NCI-H510A treated with DMSO at 0.1 percent for 48 hours (cell line): ENCODE measurements at regions not wholly inside any gene's neighbourhood (a gene's known extent, or its start where the extent isn't known, plus 50 kb on each side); places are given as distances from the start of the nearest gene placed in this dataset.
A peak's percentile ranks its signal among the peaks of the same experiment; 100 is the strongest.
"Not testable (repeated sequence)": the region's sequence is repeated elsewhere in the genome, so short reads cannot be mapped to it uniquely, and the experiment has no call there.

ENCODE experiments used
- DNase-seq: peaks from one replicate; lab custom pipeline; 2025; lab: John Stamatoyannopoulos, UW

DNA sequence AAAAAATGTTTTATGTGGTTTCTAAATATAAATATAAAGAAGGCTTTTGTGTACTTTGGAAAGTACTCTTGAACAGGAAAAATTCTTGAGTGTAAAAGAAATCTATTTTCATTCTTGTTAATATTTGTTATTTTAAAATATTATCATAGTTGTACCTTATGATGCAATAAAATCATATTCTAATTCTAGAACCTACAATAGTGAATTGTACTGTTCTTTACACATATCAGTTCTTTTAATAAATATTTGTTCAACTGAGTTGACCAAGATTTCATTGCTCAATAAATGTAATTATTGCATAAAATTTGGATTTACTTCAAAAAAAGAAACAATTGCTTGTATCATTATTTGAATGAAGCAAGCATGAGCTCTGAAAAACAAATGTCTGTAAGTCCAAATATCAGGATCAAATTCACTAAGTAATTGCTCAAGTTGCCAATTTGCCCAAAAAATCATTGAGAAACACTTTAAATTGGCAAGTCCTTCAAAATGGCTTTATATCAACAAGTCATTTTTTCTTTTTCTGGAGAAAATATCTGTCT is 191.6 kb upstream of the SLC16A7 start:
- no peak for DNase-seq

DNA sequence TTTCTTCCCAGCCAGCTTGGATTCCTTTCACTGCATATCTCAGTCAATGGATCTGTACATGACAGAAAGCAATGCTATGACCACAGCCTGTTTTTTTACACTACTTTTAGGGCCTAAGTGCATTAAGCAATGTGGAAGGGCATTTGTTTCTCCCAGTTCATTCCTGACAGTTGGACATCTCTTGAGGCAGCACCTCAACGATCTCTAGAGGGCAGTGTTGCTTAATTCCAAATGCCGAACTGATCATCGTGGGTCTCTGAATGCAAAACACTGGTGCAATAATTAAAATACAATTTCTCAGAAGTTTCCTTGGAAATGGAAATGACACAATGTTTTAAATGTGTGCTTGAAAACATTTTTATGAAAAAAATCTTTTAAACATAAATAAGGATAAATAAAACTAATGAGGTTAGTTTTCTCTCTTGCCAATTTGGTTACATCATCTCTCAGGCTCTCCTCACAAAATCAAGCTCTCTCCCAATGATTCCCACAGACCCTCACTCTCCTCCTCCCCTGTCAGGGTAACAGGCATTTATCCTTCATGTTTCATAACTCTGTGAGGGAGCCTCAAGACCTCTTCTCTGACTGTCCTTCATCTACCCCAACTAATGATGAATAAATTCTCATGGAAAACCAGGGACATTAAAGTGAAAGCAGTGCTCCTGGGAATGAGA is 192.4 kb upstream of the SLC16A7 start:
- DNase-seq, result peak; percentile 66

DNA sequence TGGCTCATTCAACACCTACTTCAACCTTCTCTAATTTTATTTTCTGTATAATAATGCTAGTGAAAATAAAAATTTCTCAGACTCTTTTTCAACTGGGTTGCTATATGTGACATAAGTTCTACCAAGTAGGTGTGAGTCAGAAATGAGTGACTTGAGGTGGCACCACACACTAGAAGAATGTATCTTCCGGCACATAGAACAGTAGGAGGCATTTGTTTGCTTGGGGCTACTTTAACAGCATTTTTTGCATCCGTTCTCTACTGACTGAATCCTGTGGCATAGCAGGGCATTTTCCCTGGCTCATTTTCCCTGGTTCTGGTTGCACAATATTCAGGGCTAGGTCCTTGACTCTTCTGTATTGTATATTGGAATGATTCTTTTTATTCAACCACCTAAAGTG is 194.0 kb upstream of the SLC16A7 start:
- DNase-seq, result no peak

DNA sequence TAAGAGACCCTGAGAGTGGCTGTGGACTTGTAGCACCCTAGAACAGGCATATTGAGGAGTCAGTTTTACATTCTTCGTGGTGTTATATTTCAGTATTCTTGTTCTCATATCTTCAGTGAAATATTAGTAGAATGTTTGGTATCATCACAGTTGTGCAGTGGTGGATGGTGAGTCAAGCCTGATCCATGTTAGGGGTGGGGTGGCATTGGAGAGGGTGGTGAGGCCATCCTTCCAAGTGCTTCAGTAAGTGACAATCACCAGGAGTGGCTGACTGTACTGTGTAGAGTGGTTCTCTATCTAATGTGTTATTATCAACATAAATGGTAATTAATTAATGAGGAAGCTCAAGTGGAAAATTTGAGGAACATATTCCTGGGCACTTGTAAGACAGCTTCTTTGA is 197.7 kb upstream of the SLC16A7 start:
- DNase-seq, result no peak

DNA sequence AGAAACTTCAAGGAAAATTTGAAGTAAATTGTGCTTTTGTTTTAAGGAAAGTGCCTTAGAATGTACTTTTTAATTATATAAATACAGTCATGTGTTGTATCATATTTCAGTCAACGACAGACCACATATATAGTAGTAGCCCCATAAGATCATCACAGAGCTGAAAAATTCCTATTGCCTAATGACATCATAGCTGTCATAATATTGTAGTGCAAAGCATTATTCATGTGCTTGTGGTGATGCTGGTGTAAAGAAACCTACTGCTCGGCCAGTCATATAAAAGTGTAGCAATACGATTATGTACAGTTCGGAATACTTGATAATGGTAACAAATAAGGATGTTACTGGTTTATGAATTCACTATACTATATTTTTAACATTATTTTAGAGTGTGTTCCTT is 198.9 kb upstream of the SLC16A7 start:
- DNase-seq, result no peak

DNA sequence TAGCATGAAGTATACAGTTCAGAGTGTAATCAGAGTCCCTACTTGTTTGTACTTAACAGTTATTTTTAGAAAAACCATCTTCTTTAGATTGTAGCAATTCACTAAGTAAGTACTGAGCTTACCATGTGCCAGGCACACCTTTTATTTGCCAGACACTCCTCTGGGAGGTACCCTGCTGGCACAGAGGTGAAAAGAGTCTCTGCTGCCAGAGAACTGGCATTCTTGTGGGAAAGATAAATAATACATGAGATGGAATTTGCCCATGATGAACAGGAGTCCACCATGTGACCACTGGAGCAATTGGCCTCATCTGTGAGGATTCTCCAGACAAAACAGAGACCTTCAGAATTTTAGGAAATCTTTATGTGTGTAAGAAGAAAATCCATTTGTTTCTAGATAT is 199.3 kb upstream of the SLC16A7 start:
- DNase-seq, result no peak

DNA sequence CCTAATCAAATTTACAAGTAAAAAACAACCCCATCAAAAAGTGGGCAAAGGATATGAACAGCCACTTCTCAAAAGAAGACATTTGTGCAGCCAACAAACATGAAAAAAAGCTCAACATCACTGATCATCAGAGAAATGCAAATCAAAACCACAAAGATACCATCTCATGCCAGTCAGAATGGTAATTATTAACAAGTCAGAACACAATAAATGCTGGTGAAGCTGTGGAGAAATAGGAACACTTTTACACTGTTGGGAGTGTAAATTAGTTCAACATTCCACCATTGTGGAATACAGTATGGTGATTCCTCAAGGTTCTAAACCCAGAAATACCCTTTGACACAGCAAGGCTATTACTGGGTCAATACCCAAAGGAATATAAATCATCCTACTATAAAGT is 200.5 kb upstream of the SLC16A7 start:
- not testable (repeated sequence) for DNase-seq

DNA sequence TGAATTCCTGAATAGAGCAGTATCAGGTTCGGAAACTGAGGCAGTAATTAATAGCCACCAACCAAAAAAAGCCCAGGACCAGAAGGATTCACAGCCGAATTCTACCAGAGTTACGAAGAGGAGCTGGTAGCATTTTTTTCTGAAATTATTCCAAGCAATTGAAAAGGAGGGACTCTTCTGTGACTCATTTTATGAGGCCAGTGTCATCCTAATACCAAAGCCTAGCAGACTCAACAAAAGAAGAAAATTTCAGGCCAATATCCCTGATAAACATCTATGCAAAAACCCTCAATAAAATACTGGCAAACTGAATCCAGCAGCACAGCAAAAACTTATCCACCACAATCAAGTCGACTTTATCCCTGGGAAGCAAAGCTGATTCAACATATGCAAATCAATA is 202.3 kb upstream of the SLC16A7 start:
- no peak for DNase-seq

DNA sequence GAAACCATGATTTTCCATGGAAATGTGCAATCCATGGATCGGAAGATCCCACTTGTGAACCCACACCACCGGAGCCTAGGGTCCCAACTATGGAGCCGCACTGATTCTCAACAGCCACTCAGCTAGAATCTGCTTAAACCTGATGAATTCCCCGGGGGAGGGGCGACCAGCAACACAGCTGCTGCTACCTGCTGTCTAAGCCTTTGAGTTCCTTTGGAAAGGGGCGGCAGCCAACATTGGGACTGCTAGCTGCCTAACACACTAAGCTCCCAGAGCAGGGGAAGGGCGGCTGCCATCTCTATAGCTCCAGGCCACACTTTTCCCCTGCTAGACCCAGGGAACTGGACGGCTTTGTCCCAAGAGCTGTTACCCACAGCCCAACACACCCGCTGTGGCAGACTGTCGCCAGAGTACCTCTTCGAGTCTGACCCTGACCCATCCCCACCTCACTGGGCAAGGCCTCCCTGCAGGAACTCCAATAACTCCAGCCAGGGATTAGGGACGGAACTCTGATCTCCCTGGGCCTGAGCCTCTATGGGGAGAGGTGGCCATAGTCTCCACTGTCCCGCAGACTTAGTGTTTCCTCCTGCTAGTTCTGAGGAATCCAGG is 205.8 kb upstream of the SLC16A7 start:
- no peak for DNase-seq

DNA sequence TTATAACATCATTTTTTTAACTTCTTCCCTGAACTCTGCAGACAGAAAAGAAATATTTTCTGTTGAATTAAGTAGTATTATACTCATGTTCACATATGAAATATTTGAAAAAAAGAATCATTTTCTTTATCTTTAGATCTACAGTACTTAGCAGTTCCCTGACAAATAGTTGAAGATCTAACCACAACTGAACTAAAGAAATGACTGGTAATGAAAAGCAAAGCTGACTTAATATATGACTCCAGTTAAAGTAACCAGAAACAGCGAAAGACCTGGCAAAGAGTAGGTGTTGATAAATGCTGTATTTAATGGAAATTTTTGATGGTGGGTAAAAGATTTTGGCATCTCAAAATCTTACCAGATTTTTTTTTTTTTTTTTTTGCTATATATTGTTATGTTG is 207.1 kb upstream of the SLC16A7 start:
- no peak for DNase-seq

DNA sequence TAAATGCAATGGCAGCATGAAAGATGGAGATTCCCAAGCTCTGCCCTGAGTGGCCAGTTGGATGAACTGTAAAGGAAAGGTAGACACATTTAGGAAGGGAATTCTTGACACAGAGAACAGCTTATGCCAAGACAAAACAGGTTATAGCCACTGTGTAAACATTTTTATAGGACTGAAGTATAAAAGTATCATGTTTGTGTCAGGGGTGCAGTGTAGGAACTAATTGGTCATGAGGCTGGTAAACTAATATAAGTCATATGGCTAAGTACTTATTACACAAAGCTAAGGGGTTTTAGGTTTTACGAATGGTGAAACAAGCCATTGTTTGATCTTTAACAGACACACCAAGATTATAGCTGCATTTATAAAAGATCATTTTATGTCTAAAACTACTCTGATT is 207.7 kb upstream of the SLC16A7 start:
- DNase-seq, result peak; percentile 85

DNA sequence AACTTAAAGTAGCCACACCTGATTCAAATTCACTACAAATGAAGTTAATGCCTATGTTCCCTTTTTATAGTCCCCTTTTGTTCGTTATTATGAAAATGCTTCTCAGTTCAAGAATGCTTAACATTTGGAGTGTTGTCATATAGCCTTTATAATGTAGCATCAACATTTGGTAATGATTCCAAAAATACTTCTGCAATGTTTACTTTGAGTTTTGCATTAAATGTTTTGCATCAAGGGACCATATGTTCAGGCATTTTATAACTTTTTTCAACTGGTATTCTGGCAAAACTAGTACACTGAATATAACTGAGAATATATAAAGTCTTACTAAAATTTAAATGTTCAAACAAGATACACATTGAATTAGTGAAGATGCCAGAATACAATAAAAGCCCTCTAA is 209.6 kb upstream of the SLC16A7 start:
- DNase-seq, result no peak

DNA sequence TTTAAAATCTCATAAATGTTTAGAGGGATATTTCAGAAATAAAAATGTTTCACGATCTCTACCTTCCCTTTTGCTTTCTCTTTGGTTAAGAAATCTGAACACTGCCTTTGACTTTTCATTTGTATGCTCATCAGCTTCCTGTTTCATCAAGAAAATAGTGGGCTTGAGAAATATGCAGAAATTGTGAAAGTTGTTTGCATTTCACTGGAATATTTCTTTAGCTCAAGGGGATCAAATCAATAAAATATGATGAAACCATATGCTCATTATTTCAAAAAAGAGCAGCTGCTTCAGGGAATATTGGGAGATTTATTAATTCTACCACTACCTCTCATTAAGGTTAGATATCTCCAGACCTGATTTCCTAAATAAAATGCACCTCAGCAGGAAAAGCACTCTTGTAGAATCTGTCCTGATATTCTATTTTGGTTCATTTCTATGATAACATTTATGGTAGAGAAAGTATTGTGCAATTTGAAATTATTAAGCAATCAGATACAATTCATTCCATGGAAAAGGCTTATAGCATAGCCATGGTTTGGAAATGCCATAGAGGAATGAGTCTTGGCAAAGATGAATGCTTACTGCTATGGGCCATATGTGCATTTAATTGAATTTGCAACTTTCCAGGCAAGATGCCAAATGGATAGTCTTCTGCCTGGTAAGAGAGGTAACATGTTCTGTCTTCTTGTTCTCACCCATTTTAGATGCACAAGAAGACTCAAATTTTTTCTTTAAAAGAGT is 212.6 kb upstream of the SLC16A7 start:
- DNase-seq, result no peak

DNA sequence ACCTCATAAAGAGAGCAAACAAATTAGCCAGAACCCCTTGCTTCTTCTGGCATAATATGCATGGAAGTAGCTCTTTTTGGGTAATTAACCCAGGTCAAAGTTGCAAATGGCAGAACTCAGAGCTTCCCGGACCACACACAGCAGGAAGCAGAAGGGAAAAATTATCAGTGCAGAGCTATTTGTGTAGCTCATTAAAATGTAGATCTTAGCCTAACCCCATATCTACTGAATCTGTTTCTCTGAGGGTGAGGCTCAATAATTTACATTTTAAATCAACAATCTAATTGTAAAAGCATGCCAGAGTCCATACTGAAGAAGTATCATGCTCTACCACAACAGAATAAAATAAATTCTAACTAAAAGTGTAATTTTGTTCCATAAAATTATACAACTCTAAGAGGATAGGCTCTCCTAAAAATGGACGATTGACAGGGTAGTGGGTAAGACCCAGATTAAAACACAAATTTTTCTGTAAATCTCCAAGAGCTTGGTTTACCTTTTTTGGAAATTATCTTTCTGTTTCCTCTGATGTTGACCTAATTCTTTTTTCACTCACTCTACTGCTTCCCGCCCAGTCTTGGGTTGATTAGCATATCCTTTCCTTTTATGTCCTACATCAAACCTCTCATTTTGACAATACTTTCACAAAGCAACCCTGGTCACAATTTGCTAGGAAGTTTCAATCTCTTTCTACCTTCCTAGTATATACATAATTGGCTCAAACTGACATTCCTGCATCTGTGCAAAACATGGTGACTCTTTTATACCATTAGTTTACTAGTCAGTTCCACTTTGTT is 213.3 kb upstream of the SLC16A7 start:
- DNase-seq, result no peak

DNA sequence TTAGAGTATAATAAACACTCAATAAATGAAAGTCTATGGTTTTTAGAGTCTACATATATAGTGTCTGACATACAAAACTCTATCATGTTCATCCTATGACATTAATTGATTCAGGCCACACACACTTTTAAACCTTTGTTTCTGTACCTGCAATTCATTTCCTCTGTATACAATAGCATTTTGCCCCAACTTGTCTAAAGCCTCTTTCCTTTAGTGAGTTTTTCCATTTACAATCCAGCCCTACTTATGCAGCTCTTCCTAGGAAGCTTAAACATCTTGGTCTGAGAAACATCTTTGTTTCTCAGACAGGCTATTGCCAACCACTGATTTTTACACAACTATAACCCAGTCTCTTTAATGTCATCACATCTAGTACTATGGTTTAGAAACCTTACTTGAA is 214.7 kb upstream of the SLC16A7 start:
- DNase-seq, result no peak

DNA sequence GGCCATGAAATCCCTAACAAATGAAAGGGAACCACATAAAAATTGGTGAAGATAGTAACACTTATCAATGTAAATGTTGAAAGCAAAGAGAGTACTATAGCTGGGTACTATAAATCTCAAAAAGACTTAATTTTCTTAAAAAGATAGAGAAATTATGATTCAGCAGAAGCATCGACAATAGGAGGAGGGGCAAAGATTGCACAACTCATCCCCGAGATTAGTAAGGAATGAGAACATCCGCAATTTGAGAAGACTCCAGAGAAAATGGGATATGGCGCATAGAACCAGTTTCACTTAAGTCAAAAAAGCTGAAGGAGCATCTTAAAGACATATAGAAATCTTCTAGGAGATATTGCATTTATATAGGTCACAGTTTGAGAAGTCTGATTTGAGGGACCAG is 220.2 kb upstream of the SLC16A7 start:
- no peak for DNase-seq

DNA sequence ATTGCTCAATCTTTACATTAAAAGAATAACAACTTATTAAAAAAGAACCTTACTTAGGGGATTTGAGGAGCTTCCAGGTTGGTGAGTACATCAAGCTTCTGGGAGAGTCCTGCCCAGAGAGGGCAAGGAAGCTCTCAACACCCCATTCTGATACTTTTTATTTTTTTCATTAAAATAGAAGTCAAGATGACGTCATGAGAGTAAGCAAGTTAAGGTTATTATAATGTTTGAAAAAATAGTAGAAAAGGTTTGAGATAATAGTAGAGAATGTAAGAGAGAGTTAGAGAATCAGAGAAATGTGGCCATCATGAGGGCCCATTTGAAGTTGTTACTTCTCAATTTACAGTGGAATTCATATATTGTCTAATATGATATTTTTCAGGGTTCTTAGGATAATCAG is 221.0 kb upstream of the SLC16A7 start:
- no peak for DNase-seq

DNA sequence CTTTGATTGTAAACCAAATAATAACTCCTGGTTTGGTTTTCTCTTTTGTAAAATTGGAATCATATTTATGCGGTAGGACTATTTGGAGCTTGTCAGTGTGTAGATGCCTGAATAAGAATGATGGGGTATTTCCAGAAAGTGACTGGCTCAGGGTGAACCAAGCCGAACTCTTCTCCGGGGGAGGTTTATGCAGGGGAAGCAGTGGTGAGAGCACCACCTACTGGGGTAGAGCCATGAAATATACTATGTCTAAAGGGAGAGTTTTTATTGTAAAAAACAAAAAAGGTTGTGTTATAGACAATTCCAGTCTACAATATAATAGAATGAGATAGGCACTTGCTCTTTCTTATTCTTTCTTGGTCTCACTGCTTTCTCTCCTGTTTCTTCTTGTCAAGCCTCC is 222.9 kb upstream of the SLC16A7 start:
- no peak for DNase-seq

DNA sequence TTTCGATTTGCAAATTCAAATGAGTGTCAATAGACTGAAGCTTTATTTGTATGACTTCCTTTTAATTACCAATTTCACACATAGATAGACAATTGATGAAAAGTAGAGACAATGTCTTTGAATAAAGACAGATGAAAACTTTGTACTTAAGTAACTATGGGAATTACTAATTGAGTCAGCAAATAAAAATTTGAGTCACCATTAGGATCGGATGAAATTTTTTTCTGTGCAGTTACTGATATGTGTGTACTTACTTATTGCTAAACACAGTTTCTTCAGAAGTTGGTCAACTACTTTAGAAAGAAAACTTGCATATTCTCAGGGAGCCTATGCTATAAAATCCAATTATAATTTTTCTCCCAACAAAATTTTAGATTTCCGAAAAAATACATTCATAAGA is 224.9 kb upstream of the SLC16A7 start:
- DNase-seq, result no peak

DNA sequence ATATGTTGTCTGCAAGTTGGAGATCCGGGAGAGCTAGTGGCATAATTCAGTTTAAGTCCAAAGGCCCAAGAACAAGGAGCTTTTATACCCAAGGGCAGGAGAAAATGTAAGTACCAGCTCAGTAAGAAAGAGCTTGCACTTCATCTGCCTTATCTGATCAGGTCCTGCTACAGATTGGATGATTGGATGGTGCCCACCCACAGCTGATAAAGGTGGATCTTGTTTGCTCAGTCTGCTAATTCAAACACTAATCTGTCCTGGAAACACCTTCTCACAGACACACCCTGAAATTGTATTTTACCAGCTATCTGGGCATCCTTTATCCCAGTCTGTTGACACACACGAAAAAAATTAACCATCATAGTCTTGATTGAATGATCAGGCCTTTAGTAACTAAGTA is 230.7 kb upstream of the SLC16A7 start:
- DNase-seq, result no peak

DNA sequence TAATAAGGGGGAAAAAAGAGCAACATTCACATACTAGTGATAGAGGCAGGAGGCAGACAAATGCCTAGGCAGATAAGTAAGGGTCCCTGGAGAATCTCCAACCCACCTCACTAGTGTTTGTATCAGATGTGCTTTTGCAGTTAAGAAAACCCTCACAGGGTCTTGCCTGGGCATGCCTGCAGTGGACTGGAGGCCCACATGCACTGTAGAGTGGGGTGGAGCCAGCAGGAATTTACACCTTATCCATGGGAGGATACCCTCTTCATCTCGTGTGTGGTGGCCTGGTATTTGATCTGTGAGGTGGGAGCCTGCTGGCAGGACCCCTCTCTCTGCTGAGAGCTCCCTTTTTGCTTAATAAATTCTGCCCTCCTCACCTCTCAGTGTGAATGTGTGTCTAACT is 238.0 kb upstream of the SLC16A7 start:
- no peak for DNase-seq

DNA sequence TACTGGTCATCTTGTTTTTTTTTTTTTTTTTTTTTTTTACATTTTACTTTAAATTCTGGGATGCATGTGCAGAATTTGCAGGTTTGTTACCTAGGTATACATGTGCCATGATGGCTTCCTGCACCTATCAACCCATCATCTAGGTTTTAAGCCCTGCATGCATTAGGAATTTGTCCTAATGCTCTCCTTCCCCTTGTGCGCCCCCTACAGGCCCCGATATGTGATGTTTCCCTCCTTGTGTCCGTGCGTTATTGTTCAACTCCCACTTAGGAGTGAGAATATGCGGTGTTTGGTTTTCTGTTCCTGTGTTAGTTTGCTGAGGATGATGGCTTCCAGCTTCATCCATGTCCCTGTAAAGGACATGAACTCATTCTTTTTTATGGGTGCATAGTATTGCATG is 249.6 kb upstream of the SLC16A7 start:
- not testable (repeated sequence) for DNase-seq
